ENCODE measurements at regions not wholly inside any gene's neighbourhood (a gene's known extent, or its start where the extent isn't known, plus 50 kb on each side); places are given as distances from the start of the nearest gene placed in this dataset.

GRCh38 chr22:23498811-23499798, 81.0 kb downstream of the IGLL1 start:
- TF ChIP-seq POLR2A (IDR thresholded peaks at IDR 0.05) (no peak), CTCF (IDR thresholded peaks at IDR 0.05) (no peak)

Measured in heart left ventricle (tissue), 13 donors.